Posterior vena cava (tissue), 2 donors: ENCODE measurements at regions not wholly inside any gene's neighbourhood (a gene's known extent, or its start where the extent isn't known, plus 50 kb on each side); places are given as distances from the start of the nearest gene placed in this dataset.
"Not testable (repeated sequence)": the region's sequence is repeated elsewhere in the genome, so short reads cannot be mapped to it uniquely, and the experiment has no call there.

Experiments
- DNase-seq: peaks from one replicate; pipeline ENCODE4 v3.0.0-alpha.2; 2020; ENCODE audit warnings: low spot score
- intact Hi-C, 2 donors: fragments of 100-400 bp; cut with DNase I; formaldehyde crosslinking; loops; one replicate each; pipeline versions ENCODE4 v1.14.1 to v1.14.2; 2022 to 2023
- donor health status: DM: yes; HTN: yes; CAD: no.
- donor health status: DM: yes; HTN: yes; CAD: no.

DNA sequence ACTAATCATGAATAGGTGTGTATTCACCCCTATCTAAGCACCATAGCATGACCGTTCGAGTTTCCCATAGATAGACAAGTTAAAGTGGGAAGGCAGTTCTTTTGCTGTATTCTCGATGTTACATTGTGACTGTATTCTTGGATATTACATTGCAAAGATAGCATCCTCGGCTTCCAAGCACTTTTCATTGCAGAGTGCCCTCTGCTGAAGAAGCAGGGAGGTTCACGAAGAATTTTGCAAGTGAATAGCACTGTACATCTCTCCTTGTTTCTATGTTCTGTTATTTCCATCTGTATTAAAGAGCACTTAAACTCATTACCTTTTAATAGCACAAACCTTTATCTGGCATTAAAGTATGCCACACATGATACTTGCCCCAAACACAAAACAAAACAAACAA is 426.7 kb upstream of the ARX start:
- intact Hi-C loops, result no loop called here
- no peak for DNase-seq

DNA sequence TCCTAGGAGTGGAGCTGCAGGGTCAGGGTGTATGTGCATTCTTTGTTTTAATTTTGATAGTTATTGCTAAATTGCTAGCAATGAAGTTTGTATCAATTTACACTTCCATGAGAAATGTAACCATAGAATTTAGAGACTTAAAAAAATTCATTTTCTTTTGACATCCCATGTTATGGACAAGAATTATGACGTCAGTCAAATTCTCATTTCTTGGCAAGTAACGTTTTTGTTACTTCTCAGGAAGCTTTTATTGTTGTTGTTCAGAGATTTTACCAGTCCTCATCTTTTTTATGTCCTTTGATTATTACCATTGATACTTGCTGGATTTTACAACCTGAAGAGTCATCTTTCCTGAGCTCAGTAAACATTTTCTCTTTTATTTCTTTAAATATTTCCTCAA is 417.5 kb upstream of the ARX start:
- intact Hi-C loops, result no loop called here
- DNase-seq, result no peak

DNA sequence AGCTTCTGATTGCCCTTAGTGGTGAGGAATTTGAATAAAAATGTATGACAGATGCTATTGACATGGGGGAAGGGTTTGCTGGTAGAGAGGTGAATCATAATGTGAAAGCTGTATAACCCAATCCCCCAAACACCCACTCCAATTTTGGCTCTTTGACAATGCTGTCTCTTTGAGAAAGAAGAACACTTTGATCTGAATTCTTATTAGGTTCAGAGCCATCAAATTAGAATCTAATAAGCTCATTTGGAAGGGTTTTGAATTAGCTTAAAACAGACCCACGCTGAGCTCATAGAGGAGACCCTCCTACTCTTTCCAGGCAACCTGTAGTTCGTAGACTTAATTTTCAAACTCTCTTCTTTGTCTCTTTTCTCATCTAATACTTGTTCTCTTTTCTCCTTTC is 416.6 kb upstream of the ARX start:
- DNase-seq, result no peak
- intact Hi-C loops, result no loop called here

DNA sequence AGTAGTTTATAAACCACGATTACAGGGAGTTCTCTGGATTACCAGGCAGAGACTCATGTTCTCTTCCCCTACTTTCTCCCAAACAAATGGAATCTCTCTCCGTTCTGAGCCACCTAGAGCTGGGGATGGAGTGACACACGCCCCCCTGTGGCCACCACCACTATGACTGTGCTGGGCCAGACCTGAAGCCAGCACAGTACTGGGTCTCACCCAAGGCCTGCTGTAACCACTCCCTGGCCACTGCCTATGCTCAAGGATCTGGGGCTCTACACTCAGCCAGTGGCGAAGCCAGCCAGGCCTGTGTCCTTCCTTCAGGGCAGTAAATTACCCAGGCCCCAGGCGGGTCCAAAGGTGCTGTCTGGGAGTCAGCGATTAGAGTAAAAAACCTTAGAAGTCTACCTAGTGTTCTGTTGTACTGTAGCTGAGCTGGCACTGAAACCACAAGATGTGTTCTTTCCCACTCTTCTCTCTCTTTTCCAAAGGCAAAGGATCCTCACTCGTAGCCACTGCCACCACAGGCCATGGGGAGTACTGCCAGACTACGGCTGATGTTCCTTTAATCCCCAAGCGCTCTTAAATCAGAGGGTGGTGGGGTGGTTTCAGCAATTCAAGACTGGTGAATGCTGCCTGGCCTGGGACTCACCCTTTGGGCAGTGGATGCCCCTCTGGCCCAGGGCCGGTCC is 412.2 kb upstream of the ARX start:
- intact Hi-C loops, result no loop called here
- DNase-seq, result no peak

DNA sequence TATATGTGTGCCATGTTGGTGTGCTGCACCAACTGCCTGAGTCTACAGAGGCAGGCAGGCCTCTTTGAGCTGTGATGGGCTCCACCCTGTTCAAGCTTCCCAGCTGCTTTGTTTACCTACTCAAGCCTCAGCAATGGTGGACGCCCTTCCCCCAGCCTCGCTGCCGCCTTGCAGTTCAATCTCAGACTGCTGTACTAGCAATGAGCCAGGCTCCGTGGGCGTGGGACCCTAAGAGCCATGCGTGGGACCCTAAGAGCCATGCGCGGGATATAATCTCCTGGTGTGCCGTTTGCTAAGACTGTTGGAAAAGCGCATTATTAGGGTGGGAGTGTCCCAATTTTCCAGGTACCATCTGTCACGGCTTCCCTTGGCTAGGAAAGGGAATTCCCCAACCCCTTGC is 388.4 kb upstream of the ARX start:
- DNase-seq, intact Hi-C loops: not testable (repeated sequence)

DNA sequence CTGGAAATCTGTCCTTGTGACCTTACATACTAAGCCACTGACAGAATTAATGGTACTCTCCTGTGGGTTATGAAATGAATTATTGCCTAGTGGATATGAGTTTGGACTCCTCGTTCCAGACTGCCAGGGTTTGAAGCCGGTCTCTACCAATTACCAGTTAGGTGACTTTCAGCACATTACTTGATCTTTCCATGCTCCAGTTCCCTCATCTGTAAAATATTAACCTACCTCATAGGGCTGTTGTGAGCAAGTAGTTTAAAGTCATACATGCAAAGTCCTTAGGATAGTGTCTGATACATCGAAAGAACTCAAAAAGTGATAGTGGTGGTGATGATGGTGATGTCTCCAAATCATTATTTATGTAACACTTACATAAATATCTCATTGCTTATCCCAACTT is 373.5 kb upstream of the ARX start:
- no peak for DNase-seq
- intact Hi-C loops, result no loop called here

DNA sequence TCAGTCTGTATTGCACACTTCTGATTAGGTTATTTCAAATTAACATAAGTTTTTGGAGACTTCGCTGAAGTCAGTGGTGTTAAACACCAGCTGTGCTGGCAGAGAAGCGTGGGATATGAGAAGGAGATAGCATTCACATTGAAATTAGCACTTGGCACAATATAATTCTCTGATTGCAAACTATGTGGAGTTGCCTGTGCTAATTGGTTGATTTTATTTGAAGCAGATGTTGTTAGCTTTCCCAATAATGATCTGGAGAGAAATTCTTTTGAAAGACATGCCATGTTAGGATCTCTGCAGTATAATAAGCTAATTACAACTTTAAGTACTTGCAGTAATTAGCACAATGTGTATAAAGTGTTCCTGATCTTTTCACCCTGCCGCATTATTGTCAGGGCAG is 367.4 kb upstream of the ARX start:
- DNase-seq, result no peak
- intact Hi-C loops, result no loop called here

DNA sequence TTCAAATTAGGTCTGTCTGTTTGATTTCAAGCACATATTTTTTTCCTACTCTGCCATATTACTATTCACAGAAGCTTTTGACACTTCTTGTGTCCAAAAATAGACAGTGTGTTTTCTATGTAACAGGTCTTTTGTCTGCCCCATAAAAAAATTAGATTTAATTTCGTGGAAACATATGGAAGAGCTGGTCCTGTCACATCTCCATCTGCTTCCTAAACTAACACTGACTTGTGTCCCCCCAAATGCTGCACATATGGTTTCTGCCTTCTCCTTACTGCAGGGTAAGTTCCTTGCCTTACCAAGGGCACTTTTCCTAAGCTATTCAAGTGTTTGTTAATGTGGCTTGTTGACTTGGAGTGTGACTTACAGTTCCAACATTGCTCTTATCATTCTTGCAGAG is 340.7 kb upstream of the ARX start:
- intact Hi-C loops, result no loop called here
- no peak for DNase-seq

DNA sequence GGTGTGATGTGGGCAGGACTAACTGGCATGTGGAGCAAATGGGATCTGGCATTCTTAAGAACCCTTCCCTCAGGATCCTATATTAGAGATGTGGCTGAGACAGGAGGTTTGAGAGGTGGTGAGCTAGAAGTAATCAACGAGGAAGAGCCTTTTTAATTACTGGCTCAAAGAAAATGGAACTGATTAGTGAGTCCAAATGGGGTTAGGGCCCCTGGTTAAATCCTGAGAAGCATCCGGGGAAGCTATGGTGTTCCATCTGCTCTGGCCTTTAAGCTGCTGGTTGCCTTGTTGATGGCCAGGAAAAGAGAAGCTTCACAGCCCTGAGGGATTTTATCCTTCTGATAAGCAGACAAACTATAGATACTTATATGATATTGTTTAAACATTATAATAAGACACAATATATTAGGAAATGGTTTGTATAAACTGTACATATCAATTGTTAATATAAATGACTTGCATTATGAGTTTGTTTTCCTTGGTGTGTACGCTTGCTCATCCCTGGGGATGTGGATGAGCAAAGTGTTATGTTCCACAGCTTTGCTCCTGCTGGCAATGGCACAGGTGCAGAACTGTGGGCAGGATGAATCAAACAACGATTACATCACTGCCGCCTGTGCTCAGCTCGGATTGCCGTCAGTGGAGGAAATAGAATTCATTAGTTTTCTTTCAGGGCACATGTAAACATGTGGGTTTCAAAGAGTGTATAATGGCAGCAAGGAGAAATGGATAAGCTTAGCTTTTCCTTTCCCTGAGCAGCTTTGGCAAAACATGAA is 328.6 kb upstream of the ARX start:
- no peak for DNase-seq
- intact Hi-C loops, result no loop called here

DNA sequence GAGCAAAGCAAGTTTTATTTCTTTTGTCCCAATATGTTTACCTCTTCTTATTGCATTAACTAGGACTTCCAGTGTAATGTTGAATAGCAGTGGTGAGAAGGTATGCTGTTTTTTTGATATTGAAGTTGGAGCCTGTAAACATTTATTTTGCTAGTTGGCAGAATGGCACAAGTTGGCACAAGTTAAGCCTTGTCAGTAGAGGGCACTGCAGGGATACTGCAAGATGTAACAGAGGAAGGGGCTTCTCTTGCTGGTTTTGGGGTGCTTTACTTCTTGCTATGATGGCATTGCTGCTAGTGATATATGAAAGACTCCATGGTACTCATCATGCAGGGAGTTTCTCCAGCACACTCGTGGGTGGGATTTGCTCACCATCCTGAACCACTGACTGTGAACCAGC is 327.3 kb upstream of the ARX start:
- intact Hi-C loops, result no loop called here
- no peak for DNase-seq

DNA sequence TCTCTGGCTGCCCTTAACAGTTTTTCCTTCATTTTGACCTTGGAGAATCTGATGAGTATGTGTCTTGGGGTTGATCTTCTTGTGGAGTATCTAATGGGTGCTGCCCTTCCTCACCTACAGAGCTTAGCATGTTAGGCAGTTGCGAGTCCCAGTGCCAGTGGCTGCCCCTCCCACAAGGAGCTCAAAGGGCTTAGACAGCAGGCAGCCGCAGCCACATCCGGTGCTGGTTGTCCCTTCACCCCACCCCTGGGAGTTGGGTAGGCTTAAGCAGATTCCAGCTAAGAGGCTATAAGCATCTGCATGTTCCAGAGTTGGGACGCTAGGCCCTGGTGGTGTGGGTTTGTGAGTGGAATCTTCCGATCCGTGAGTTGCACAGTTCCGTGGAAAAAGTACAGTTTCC is 322.1 kb upstream of the ARX start:
- intact Hi-C loops, result no loop called here
- no peak for DNase-seq

DNA sequence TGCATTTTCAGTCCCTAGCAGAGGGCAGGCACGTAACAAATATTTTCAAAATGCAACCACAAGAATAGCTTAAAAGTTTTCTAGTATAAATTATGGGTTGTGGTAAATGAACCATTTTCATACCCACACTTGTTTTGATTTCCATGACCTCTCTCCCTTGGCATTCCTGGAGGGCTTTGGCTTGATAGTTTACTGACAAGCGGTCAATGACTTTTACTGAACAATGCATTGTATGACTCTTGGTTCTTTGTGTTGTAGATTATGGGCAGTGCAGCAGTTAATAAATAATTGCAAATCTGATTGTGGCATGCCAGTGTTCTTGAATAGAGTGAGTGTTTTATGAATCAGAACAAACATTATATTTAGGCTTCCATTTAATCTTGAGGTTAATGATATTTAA is 285.2 kb upstream of the ARX start:
- no peak for DNase-seq
- intact Hi-C loops, result no loop called here

DNA sequence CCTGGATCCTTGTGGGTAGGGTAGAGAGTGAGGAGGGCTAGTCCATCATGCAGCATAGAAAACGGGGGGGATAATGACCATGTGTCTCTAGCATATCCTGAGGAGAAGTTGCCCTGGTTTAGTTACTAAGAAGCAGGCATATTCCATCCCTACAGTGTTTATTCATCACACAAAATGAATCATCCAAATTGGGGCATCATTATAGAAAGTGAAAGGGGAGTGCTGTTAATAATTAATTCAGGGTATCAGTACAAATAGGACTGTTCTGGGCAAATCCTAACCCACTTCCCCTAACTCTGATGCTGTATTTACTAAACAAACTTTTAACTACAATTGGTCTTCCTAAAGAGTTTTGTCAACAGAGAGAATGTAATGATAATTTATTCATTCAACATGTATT is 281.1 kb upstream of the ARX start:
- DNase-seq, result no peak
- intact Hi-C loops, result no loop called here

DNA sequence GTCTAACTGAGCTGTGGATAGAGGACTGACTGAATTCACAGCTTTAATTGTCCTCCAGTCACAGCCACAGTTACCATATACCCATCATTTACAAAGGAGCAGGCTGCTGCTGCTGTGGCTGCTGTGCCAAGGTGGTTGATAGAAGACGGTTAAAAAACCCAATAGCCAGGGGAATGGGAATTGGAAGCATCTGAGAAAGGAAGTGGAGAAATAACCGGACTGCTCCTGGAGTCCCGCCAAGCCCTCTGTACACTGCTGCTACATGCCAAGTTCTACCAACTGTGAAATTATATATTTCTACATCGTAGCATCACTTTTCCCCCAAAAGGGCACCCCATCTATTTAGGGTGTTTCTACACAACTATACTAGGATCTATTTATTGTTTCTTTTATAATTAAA is 279.7 kb upstream of the ARX start:
- intact Hi-C loops, result no loop called here
- DNase-seq, result no peak

DNA sequence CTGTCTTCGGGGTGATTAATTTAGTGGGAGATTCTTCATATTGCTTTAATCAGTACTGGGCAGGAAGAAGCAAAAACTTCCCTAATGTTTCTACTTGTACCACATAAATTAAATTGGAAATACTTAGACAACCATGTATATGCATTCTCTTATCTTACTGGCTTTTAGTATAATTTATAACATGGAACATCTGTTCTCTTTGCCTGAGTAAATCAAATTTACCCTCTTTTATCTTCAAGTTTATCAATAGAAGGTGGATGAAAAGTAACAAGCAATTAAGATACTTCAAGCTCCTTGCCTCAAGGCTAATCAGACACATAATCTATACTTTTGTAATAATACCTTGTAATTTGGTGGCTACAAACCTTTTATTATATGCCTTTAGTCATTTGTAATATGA is 274.4 kb upstream of the ARX start:
- DNase-seq, result no peak
- intact Hi-C loops, result no loop called here

DNA sequence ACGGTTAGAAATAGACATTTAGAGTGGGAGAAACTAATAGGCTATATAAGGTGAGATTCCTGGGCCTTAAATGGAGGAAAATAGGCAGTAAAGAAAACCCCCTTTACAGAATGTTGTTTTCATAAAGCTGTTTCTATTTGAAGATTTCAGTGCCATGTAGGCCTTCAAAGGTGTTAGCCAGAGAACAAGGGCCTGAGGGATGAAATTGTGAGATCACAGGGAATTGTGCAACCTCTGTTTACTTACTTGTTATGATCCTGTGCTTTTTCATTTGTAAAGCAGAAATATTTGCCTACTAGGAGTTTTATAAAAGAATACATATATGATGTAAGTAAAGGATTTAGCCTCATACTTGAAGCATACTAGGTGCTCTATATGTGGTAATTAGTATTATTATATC is 272.9 kb upstream of the ARX start:
- DNase-seq, result no peak
- intact Hi-C loops, result no loop called here

DNA sequence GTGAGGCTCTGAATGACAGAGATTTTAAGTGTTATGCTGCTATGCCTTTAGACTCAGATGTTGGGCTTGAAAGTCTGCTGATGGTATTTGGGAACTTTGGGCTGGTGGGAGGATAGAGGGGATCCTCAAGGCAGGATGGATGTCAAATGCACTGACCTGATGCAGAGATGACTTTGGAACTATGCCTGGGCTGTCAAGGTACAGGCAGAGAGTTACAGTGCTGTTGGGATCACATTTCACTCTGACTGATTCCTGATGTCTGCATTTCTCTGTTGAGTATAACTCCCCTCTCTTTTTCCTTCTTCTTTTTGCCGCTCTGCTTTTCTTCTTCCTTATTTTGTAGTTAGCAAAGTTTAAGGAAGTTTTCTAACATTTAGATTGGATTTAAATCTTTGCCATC is 271.8 kb upstream of the ARX start:
- intact Hi-C loops, result no loop called here
- no peak for DNase-seq

DNA sequence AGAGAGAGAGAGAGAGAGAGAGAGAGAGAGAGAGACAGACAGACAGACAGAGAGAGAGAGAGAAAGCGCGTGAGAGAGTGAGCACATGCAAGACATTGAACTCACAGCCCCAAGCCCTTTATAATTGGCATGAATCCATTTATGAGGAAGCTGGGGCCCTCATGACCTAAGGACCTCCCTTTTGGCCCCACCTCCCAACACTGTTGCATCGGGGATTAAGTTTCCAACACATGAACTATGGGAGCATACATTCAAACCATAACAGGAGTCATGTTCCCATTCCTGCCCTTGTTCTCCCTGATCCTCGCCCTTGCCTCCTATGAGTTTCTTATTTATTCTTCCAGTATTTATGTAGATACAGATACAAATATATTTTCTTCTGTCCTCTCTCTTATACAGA is 269.8 kb upstream of the ARX start:
- intact Hi-C loops, result no loop called here
- DNase-seq, result no peak

DNA sequence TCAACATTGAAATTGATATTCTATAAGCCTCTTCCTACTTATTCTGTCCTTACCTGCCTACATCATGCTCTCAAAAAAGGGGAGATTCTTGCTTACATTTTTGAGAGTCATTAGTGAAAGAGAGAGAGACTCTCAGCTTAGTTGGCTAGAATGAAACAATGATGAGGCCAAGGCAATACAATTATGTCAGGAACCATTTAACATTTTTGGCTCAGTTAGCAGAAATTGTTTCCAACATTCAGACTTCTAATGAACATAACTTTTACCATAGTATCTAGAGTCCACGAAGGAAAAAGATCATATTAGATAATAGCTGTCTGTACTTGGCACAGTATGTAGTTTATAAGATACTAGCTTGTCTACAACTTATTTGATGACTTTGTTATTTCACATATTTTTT is 263.7 kb upstream of the ARX start:
- DNase-seq, result no peak
- intact Hi-C loops, result no loop called here

DNA sequence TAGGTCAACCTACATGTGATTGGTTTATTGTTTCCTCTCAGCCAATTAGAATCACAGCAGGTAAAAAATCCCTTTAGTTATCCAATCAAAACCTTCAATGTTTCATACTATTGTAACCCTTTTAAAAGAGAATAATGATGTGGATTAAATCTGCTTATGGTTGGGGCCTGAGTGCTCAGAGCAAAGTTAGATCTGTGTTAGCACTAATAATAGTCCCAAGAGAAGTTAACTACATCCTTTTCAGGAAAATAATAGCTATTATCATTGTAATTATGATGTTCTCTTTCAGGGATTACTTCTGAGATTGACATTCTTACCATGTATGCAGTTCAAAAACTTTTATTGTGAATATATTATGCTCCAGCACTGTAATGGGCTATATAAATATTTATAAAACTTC is 262.6 kb upstream of the ARX start:
- intact Hi-C loops, result no loop called here
- no peak for DNase-seq

DNA sequence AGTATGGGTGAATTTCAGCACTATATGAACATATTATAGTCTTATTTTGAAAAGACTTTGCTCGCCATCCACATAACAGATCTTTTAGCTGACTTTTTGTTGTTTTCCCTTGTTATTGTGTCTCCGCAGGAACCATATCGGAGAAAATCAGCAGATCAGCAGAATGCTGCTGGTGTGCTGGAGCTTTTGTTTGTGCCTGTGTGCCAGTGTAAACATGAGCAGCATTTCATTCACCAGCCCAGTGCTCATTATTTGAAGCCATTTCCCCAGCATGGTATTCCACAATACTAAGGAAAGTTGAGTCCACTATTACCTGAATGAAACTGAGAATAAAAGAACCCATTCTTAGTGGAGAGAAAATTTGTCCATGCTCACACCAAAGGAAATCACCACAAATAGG is 261.8 kb upstream of the ARX start:
- no peak for DNase-seq
- intact Hi-C loops, result no loop called here

DNA sequence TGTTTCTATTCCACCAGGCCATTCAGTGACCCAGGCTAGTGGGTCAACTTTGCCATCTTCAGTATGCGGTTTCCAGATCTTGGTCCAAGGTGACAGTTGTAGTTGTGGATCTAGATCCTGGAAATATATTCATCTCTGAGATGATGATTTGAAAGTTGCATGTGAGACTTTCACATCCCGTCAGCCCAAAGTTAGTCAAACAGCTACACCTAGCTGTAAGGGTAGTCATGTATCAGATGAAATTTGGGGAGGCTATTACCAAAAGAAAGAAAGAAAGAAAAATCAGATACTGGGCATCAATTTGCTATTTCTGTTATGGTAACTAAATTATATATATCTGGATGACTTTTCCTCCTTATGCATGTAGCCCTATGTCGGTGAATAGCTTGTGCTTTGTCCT is 259.4 kb upstream of the ARX start:
- DNase-seq, result no peak
- intact Hi-C loops, result no loop called here
